ENCODE measurements at regions not wholly inside any gene's neighbourhood (a gene's known extent, or its start where the extent isn't known, plus 50 kb on each side); places are given as distances from the start of the nearest gene placed in this dataset.
"Not testable (repeated sequence)": the region's sequence is repeated elsewhere in the genome, so short reads cannot be mapped to it uniquely, and the experiment has no call there.

- no peak for DNase-seq
These were observed 1806.4 kb upstream of the CELF4 start for GRCh38 chr18:39371996-39372395.

GRCh38 chr18:39366656-39367055 is 1801.1 kb upstream of the CELF4 start:
- DNase-seq, result no peak

- DNase-seq, result no peak
These were observed 1800.4 kb upstream of the CELF4 start for GRCh38 chr18:39365836-39366485.

DNA sequence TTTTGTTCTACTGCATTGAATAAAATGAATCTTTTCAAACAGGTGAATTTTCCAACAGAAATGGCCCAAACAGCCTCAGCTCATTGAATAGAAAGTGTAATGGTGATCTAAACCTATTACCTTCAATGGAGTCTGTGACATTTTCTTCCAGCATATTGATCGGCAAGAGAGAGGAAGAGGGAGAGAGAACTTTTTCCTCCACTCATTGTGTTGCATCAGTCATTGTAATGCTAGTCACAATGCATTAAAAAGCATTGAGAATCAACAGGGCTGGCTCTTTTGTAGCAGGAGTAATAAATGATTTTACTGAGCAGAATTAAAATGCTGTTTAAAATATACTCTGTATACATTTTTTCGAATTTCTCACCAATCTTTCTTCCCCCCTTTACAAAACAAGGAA is 1794.5 kb upstream of the CELF4 start:
- no peak for DNase-seq

DNA sequence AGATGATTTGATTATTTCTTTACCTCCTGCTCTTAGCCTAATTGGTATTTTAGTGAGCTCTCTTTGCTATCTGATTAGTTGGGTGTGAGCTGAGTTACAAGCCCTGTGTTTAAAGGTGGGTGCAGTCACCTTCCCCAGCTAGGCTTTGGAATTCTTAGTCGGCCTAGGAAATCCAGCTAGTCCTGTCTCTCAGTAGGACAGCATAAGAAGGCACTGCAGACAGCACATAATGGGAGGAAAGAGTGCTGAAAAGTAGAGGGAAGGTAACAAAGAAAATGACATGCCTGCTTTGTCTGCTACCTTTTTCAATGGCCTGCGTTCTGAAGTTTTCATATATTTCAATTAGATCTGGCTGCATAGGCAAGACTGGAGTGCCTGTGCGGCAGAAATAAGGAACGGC is 1794.0 kb upstream of the CELF4 start:
- no peak for DNase-seq

GRCh38 chr18:39350945-39351344 is 1785.3 kb upstream of the CELF4 start:
- no peak for DNase-seq

DNA sequence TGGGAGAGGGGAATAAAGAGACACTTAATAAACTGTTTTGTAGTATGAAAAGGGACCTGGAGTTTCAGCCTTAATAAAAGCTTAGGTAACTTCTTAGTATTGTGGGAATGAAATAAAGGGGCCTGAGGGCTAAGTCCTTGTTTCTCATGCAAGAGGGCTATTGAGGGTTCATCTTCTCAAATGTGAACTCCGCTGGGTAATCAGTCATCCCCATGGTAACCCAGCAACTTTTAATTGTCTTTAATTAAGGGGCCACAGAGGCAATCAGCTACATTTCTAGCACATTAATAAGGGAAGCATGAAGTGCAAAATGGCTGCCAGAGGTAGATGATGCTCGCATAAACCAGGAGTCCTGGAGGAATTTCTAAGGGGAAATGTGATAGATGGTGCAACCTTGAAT is 1784.2 kb upstream of the CELF4 start:
- DNase-seq, result no peak

- DNase-seq, result no peak
These were observed 1783.2 kb upstream of the CELF4 start for GRCh38 chr18:39348757-39349156.

DNA sequence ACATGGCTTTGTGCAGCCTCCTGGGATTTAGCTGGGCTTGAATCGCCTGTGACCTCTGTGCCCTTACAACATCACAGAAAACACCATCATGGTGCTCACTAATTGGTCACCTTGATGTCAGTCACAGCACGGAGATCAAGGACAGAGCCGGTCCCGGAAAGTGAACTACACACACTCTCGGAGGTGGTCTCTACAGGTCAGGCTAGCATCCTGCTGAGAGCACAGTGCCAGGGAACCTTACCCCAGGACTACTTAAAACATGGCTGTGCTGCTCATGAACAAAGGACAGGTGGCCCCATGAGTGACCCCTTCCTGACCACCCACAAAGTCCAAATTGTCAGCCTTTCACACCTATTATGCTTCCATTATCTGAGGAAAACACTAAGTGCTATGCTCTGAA is 1782.1 kb upstream of the CELF4 start:
- no peak for DNase-seq

- DNase-seq, result no peak
These were observed 1781.3 kb upstream of the CELF4 start for GRCh38 chr18:39346916-39347315.

- DNase-seq, result no peak
These were observed 1779.7 kb upstream of the CELF4 start for GRCh38 chr18:39345321-39345720.

- no peak for DNase-seq
These were observed 1778.9 kb upstream of the CELF4 start for GRCh38 chr18:39344487-39344886.

- no peak for DNase-seq
These were observed 1775.5 kb upstream of the CELF4 start for GRCh38 chr18:39341129-39341528.

GRCh38 chr18:39340418-39340817 is 1774.8 kb upstream of the CELF4 start:
- DNase-seq, result no peak

DNA sequence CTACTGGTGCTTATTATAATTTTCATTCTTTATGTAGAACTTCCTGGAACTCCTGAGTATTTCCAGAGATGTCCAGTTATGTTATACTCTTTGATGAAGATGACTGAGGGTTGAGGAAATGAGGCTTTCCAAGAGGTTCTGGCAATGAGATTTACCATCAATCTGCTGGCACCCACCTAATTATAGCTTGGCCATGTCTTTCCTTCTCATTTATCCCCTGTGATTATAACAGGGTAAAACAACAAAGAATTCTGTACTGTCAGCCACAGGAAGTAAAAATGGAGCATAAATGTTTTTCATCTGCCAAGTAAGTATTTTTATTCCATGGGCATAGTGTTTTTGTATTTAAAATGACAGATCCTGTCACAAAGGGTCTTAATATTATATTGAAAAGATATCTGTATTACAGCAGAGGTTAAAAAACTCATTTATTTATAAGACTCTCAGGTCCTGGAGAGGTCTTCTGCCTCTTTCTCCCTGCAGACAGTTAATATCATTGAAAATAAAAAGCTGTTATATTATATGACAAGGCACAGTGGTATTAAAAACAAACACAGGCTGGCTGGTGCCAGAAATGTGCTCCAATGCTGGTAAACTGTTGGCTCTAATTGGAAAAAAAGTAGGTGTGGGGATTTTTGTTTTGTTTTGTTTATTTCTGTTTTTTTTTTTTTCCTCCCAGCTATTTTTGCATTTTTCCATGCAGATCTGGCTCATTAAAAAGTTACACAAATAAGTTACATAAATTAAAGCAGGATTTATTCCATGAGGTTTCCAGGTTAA is 1764.1 kb upstream of the CELF4 start:
- DNase-seq, result no peak

DNA sequence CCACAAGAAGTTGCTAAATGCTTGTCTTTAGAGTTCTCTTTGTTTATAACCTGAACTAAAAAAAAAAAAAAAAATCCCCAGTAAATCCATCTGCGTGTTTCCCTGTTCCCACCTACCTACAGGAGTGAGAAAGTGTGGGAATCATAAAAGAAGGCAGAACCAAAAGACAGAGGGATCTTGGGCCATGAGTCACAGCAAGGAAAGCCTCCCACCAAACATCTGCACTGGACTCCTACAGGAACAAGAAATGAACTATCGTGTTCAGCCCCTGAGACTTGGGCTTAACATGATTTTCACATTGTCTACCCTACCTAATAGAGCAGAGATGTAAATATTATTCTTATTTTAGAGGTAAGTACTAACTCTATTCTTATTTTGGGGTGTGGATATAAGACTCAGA is 1761.2 kb upstream of the CELF4 start:
- DNase-seq, result no peak

DNA sequence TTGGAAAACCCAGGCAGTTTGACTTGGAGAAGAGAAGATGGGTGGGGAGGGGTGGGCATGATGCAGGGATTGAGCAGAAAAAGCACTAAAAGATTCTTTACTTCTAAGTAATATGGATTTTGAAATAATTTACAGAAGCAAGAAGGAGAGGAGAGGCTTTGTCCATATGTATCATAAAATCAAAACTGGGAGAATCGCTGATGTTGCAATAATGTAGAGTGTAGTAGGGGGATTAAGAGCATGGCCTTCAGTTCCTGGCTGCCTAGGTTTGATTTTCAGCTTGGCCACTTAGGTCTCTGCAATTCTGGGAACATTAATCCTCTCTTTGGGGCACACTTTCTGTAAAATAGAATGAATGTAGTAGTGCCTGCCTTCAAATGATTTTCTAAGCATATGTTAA is 1760.4 kb upstream of the CELF4 start:
- DNase-seq, result no peak

GRCh38 chr18:39319141-39319540 is 1753.5 kb upstream of the CELF4 start:
- DNase-seq, result no peak

- DNase-seq, result no peak
These were observed 1752.9 kb upstream of the CELF4 start for GRCh38 chr18:39318462-39318861.

DNA sequence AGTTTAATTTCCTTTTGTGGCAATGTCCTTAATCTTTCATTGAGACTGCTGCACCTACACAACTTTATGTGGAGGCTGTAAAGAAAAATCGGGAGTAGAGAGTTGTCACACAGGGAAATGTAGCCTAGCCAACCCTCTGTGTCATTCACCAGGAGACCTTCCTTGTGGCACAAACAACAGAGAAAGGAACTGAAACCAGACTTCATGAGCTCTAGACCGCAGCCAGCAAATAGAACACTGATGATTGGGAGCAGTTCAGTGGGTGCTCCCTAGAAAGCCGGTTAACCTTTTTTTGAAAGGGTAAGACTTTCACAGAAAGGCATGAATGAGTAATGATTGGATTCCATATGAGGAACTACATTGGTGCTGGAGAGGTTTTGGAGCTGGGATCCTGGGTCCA is 1752.4 kb upstream of the CELF4 start:
- no peak for DNase-seq

GRCh38 chr18:39314595-39314994 is 1749.0 kb upstream of the CELF4 start:
- DNase-seq, result no peak

DNA sequence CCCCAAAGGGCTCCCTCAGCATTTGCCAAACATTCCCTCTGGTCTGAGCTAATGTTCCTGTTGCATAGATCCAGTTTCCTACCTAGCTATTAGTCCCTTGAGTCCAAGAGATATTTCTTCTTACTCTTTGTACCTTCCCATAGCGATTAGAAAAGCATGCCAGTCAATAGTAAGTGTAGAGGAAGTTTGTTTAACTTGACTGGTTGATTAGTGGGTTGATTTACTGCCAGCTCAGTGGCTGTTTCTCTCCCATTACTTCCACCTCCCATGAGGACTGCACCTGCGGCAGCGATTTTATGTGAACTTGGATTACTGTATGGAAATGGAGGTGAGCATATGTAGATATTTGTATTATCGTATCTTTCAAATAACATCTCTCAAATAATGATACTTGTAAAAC is 1748.4 kb upstream of the CELF4 start:
- no peak for DNase-seq

DNA sequence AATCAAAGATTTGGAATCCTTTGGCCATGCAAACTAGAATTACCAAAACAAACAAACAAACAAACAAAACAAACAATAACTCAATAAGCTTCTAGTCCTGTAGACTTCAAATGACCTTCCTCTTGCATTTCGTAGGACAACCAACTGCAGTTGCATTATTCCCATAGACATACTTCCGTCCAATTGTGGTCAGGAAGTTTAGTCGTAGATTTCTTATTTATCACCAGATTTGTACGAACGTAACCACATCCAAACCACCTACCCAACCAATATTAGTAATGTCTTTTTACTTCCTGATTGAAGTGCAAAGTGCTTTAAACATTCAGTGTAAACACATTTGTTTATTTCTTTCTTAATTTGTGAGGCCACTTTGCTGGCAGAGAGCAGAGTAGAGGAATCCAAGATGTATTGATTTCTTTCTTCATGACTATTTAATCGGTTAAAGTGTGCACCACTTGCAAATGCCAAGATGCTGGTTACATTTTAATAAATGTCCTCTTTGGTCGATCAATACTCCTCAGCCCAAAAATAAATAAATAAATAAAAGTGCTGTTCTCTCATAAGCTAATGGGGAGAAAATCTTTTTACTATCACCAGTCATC is 1745.6 kb upstream of the CELF4 start:
- DNase-seq, result no peak

DNA sequence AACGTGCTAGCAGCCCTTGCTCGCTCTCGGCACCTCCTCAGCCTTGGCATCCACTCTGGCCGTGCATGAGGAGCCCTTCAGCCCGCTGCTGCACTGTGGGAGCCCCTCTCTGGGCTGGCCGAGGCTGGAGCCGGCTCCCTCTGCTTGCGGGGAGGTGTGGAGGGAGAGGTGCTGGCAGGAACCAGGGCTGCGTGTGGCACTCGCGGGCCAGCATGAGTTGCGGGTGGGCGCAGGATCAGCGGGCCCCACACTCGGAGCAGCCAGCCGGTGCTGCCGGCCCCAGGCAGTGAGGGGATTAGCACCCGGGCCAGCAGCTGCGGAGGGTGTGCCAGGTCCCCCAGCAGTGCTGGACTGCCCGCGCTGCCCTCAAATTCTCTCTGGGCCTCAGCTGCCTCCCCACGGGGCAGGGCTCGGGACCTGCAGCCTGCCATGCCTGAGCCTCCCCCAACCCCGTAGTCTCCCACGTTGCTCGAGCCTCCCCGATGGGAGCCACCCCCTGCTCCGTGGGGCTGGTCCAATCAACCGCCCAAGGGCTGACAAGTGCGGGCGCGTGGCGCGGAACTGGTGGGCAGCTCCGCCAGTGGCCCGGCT is 1743.4 kb upstream of the CELF4 start:
- not testable (repeated sequence) for DNase-seq

All from hippocampal formation (tissue), 2 donors.